HG02642 (cell line): ENCODE measurements at regions not wholly inside any gene's neighbourhood (a gene's known extent, or its start where the extent isn't known, plus 50 kb on each side); places are given as distances from the start of the nearest gene placed in this dataset.

Source experiments
- ATAC-seq: cut with Tn5 transposase; IDR thresholded peaks from one replicate; pipeline ENCODE4 v1.9.1; 2021; ENCODE audit warnings: mild to moderate bottlenecking; ENCODE audit not compliant: unreplicated experiment, poor library complexity

- no peak for ATAC-seq
Observed at GRCh38 chr12:19965196-19966038, 402.9 kb upstream of the PDE3A start.

GRCh38 chr12:19967001-19967400 is 401.3 kb upstream of the PDE3A start:
- ATAC-seq: no peak

GRCh38 chr12:19967431-19967830 is 400.9 kb upstream of the PDE3A start:
- ATAC-seq: no peak

GRCh38 chr12:19970116-19970515 is 398.2 kb upstream of the PDE3A start:
- no peak for ATAC-seq

- ATAC-seq: no peak
Observed at GRCh38 chr12:19970821-19971220, 397.5 kb upstream of the PDE3A start.

GRCh38 chr12:19971361-19972280 is 396.7 kb upstream of the PDE3A start:
- ATAC-seq: no peak

- ATAC-seq: no peak
Observed at GRCh38 chr12:19972325-19973288, 395.7 kb upstream of the PDE3A start.

GRCh38 chr12:19978193-19978592 is 390.1 kb upstream of the PDE3A start:
- no peak for ATAC-seq

- no peak for ATAC-seq
Observed at GRCh38 chr12:19979584-19979983, 388.8 kb upstream of the PDE3A start.

GRCh38 chr12:19981944-19982343 is 386.4 kb upstream of the PDE3A start:
- ATAC-seq: no peak

- ATAC-seq: no peak
Observed at GRCh38 chr12:19988001-19988400, 380.3 kb upstream of the PDE3A start.

GRCh38 chr12:19988459-19988873 is 379.9 kb upstream of the PDE3A start:
- no peak for ATAC-seq

GRCh38 chr12:19988948-19989347 is 379.4 kb upstream of the PDE3A start:
- ATAC-seq: no peak

- no peak for ATAC-seq
Observed at GRCh38 chr12:19991146-19991545, 377.2 kb upstream of the PDE3A start.

GRCh38 chr12:19992311-19992710 is 376.0 kb upstream of the PDE3A start:
- no peak for ATAC-seq

GRCh38 chr12:19994968-19995367 is 373.4 kb upstream of the PDE3A start:
- ATAC-seq: no peak

GRCh38 chr12:19997656-19998400 is 370.5 kb upstream of the PDE3A start:
- no peak for ATAC-seq

- no peak for ATAC-seq
Observed at GRCh38 chr12:19998411-19998810, 369.9 kb upstream of the PDE3A start.
